ENCODE measurements at regions not wholly inside any gene's neighbourhood (a gene's known extent, or its start where the extent isn't known, plus 50 kb on each side); places are given as distances from the start of the nearest gene placed in this dataset.

DNA sequence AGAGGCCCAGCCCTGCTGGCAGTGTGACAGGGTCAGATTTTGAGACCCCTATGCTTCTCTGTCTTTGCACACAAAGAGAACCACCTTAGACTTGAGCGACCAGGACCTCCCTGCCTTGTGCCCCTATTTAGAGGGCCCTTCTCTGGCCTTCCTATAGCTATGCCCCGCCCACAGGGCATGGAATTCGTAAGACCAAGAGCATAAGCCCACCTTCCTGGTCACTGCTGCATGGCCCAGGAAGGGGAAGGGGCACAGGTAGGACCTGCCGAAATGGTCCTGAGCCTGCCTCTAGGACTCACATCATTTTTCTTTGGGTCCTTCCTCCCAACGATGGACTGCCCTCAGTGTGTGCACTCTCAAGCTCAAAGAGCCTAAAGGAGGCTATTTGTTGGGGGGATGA is 65.1 kb upstream of the SRSF6 start:
- Histone ChIP-seq H3K27ac (no peak overlapping the region), H3K4me1 (peaks cover 0 to 22% (median 0%) of the 10 kb centered on the region in 3 donors), H3K36me3 (no peaks in the 10 kb centered on the region), H3K27me3 (peaks cover 30% of the 10 kb centered on the region), H3K9me3 (peaks cover 0 to 9% (median 0%) of the 10 kb centered on the region in 3 donors), H3K4me3 (no peak overlapping the region)
- 20% methylated on average over 1 of the region's 5 CpGs; no CpG with 5 or more reads in 1 of the 2 donors for WGBS, 2 donors (ENCODE audit: low coverage in 1 of 2)
- TF ChIP-seq POLR2A (IDR thresholded peaks at IDR 0.05) (no peak), POLR2AphosphoS5 (IDR thresholded peaks at IDR 0.05) (no peak), EP300 (IDR thresholded peaks at IDR 0.05) (no peak)
- no peak for ATAC-seq

GRCh38 chr20:43389839-43390626 is 67.7 kb upstream of the SRSF6 start:
- Histone ChIP-seq H3K4me1 (peaks cover 0 to 22% (median 0%) of the 10 kb centered on the region in 3 donors), H3K27ac (no peak overlapping the region), H3K36me3 (no peaks in the 10 kb centered on the region), H3K9me3 (peaks cover 0 to 9% (median 0%) of the 10 kb centered on the region in 3 donors), H3K4me3 (no peak overlapping the region), H3K27me3 (peaks cover 30% of the 10 kb centered on the region)
- 30 to 31% methylated on average over 4 to 15 of the region's 26 CpGs for WGBS, 2 donors (ENCODE audit: low coverage in 1 of 2)
- TF ChIP-seq POLR2AphosphoS5 (IDR thresholded peaks at IDR 0.05), result no peak
- TF ChIP-seq EP300 (IDR thresholded peaks at IDR 0.05), result no peak
- TF ChIP-seq POLR2A (IDR thresholded peaks at IDR 0.05), result no peak
- TF ChIP-seq, protein P1, sequence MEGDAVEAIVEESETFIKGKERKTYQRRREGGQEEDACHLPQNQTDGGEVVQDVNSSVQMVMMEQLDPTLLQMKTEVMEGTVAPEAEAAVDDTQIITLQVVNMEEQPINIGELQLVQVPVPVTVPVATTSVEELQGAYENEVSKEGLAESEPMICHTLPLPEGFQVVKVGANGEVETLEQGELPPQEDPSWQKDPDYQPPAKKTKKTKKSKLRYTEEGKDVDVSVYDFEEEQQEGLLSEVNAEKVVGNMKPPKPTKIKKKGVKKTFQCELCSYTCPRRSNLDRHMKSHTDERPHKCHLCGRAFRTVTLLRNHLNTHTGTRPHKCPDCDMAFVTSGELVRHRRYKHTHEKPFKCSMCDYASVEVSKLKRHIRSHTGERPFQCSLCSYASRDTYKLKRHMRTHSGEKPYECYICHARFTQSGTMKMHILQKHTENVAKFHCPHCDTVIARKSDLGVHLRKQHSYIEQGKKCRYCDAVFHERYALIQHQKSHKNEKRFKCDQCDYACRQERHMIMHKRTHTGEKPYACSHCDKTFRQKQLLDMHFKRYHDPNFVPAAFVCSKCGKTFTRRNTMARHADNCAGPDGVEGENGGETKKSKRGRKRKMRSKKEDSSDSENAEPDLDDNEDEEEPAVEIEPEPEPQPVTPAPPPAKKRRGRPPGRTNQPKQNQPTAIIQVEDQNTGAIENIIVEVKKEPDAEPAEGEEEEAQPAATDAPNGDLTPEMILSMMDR (IDR thresholded peaks at IDR 0.05), result peak in 1 of 4 experiments; percentile 21
- no peak for ATAC-seq

- H3K4me3 ChIP-seq, result no peak overlapping the region
- peaks cover 30% of the 10 kb centered on the region for H3K27me3 ChIP-seq
- ATAC-seq, result peak; percentile 28
- H3K4me1 ChIP-seq, result peaks cover 0 to 22% (median 0%) of the 10 kb centered on the region in 3 donors
- TF ChIP-seq EP300 (IDR thresholded peaks at IDR 0.05), result no peak
- TF ChIP-seq, protein P1 (IDR thresholded peaks at IDR 0.05), result no peak
- no peak for TF ChIP-seq POLR2A (IDR thresholded peaks at IDR 0.05)
- H3K27ac ChIP-seq, result peak overlapping the region in 2 of 4 donors; percentile 6 to 27
- 18 to 28% methylated on average over 4 to 5 of the region's 6 CpGs for WGBS, 2 donors (ENCODE audit: low coverage in 1 of 2)
- H3K36me3 ChIP-seq, result no peaks in the 10 kb centered on the region
- H3K9me3 ChIP-seq, result peaks cover 0 to 9% (median 0%) of the 10 kb centered on the region in 3 donors
Observed at GRCh38 chr20:43389211-43389610, 68.5 kb upstream of the SRSF6 start.

DNA sequence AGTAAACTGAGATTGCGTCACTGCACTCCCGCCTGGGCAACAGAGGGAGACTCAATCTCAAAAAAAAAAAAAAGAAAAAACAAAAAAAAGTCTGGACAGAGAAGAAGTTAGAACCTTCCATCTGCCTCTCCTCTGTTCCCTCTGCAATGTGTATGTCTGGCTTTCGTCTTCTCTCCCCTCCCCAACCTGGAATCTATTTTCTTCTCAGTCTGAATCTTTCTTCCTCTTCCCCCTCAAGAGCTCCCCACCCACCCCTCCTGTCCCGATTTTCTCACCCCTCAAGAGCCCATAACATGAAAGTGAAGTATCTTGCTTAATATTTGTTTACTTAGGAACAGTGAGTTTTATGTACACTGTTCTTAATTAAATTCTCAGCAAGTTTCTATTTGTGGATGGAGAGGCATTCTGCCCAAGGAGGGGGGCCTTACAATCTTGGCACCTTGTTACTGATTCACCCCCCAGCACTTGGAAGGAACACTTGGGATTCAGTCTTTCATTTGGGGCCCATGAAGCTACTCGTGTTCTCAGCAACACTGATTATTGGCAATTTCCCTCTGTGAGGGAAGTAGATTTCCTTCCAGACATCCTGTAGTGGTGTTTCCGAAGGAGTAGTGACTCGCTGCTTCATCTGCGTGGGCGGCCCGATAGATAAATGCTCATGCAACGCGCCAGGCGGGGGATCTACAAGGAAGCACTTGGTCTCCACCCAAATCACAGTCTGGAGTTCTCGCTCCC is 69.3 kb upstream of the SRSF6 start:
- Histone ChIP-seq H3K27ac (peak overlapping the region in 2 of 4 donors; percentile 6 to 27), H3K4me3 (no peak overlapping the region), H3K27me3 (peaks cover 27% of the 10 kb centered on the region), H3K9me3 (peaks cover 0 to 2% (median 0%) of the 10 kb centered on the region in 3 donors), H3K36me3 (no peaks in the 10 kb centered on the region), H3K4me1 (peaks cover 0 to 22% (median 0%) of the 10 kb centered on the region in 3 donors)
- 8 to 17% methylated on average over 2 to 8 of the region's 14 CpGs for WGBS, 2 donors (ENCODE audit: low coverage in 1 of 2)
- no peak for ATAC-seq
- TF ChIP-seq, protein P1 (IDR thresholded peaks at IDR 0.05), result no peak
- TF ChIP-seq EP300 (IDR thresholded peaks at IDR 0.05) (no peak), POLR2AphosphoS5 (IDR thresholded peaks at IDR 0.05) (no peak)

DNA sequence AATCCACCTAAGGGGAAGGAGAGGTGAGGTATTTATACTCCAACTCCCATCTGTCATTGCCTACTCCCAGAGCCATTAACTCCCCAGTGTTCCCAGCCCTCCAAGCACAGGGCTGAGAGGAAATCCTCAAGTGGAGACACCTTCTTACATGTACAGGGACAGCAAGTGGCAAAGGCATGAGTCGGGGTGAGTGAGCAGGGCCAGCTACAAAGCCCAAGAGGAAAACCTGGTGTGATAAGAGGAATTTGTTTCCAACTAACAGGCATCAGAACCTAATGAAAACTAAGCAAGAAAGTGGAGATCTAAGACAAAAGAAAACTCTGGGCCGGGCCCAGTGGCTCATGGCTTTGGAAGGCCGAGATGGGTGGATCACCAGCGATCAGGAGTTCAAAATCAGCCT is 70.0 kb upstream of the SRSF6 start:
- Histone ChIP-seq H3K36me3 (no peaks in the 10 kb centered on the region), H3K4me1 (peaks cover 0 to 22% (median 0%) of the 10 kb centered on the region in 3 donors), H3K27me3 (peaks cover 21% of the 10 kb centered on the region), H3K9me3 (no peaks in the 10 kb centered on the region), H3K4me3 (no peak overlapping the region), H3K27ac (no peak overlapping the region)
- 65 to 70% methylated on average over 4 of the region's 4 CpGs for WGBS, 2 donors (ENCODE audit: low coverage in 1 of 2)
- ATAC-seq, result no peak
- no peak for TF ChIP-seq POLR2A (IDR thresholded peaks at IDR 0.05)

All from gastroesophageal sphincter (tissue), 4 donors.